ENCODE measurements at regions not wholly inside any gene's neighbourhood (a gene's known extent, or its start where the extent isn't known, plus 50 kb on each side); places are given as distances from the start of the nearest gene placed in this dataset.
"Not testable (repeated sequence)": the region's sequence is repeated elsewhere in the genome, so short reads cannot be mapped to it uniquely, and the experiment has no call there.

DNA sequence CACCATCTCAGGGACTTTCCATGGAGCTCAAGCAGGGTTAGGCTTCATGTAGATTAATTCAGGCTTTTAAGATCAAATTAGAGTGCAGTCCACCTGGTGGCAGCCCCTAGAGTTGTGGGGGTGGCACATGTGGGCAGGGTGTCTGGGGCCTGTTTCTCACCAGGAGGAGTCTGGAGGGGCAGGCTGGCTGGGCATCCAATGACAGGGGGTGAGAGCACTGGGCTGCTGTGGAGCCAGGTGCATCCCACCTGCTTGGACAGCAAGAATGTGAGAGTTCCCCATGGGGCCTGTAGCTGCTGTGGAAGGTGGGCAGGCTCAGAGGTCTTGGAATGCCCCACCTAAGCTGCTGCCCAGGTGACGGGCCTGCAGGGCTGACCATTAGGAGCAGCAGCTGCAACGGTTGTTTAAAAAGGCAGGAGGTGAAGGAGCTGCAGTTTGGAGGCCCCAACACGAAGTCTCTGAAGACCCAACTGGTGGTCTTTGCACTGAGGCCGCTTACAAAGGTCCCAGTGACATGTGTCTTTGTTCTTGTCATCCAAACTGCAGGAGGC lies 686.3 kb upstream of the HS6ST1 start:
- DNase-seq (ENCODE audit: low read depth, low spot score) = no peak

DNA sequence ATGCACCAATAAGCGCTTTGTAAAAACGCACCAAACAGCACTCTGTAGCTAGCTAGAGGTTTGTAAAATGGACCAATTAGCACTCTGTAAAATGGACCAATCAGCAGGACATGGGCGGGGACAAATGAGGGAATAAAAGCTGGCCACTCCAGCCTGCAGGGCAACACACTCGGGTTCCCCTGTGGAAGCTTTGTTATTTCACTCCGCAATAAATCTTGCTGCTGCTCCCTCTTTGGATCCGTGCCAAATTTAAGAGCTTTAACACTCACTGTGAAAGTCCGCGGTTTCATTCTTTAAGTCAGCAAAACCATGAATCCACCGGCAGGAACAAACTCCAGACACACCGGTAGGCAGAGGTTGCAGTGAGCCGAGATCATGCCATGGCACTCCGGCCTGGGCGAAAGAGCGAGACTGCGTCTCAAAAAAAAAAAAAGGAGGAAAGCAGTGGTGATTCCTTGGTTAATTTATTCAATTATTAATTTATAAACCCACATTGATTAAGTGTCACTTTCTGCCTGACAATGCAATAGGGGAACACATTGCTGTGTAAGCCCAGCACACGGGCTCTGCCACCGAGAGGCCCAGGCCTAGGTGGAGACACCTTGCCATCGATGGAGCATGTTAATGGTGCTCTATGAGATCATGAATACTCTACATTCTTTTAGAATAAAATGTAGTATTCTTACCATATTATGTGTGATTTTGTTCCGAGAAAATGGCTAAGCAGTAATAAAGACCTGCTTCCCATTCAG lies 687.6 kb upstream of the HS6ST1 start:
- DNase-seq (ENCODE audit: low read depth, low spot score) = peak; percentile 36

DNA sequence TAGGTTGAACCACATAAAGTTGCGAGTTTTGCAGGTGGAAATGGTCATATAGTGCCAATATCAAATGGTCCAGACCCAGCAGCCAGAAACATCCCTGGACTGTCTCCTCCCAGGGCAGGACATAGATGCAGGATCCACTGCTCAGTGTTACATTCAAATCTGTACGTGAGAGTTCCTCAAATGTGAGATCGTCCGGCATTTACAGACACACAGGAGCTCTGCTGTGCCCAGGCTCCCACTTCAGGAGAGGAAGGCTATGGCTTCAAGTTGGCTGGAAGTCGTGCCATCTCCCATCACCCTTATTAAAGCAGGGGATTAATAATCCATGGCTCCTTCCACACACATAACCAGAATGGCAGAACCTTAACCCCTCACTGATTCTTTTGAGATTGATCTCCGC lies 688.2 kb upstream of the HS6ST1 start:
- DNase-seq (ENCODE audit: low read depth, low spot score) = no peak

GRCh38 chr2:129008055-129008880 lies 689.6 kb upstream of the HS6ST1 start:
- DNase-seq (ENCODE audit: low read depth, low spot score) = peak; percentile 43

DNA sequence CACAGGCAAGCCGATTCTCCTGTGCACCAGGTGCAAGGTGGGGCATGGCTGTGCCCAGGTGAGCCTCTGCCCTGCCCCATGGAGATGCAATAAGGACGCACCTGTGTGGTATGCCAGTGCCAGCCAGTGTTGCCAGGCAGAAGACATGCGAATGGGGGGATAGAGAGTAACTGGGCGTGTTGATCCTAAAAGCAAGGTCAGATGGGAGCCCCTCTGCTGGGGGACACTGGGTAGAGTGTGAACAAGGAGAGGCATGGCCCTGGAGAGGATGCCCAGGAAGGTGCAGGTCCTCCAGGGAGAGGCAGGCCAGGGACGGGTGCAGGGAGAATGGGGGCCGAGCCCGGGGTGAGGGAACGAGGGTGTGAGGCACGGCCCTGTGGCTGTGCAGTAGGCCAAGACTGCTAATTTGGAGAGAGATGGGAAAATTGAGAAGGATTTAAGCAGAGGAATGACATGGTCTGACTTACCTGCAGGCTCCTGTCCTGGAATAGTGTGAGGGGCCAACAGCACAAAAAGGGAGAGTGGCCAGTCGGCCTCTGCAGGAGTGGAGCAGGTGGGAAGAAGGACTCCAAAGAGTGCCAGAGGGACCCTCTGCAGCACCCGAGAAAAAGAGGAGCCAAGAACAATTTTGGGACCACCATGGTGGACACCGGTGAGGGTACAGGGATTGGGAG lies 690.4 kb upstream of the HS6ST1 start:
- DNase-seq (ENCODE audit: low read depth, low spot score) = no peak

GRCh38 chr2:129009555-129010146 lies 691.0 kb upstream of the HS6ST1 start:
- no peak for DNase-seq (ENCODE audit: low read depth, low spot score)

- no peak for DNase-seq (ENCODE audit: low read depth, low spot score)
These were observed 691.6 kb upstream of the HS6ST1 start for GRCh38 chr2:129010262-129010661.

- no peak for DNase-seq (ENCODE audit: low read depth, low spot score)
These were observed 692.9 kb upstream of the HS6ST1 start for GRCh38 chr2:129011466-129012061.

DNA sequence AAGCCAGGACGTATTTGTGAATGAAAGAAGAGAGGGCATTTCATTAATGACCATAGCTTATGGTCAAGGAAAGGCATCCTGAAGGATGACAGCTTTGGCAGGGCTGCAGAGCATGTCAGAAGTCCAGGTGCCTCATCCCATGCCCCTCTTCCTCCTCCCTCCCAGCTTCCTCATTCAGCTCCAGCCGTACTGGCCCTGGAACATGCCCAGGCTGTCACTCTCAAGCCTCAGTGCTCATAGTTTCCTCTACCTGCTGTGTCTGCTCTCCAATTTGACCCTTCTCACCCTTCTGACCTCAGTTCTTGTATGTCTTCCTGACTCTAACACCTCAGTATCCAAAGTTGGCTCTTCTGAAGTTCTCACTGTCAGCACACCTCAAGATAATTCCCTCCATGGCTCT lies 695.8 kb upstream of the HS6ST1 start:
- no peak for DNase-seq (ENCODE audit: low read depth, low spot score)

- DNase-seq (ENCODE audit: low read depth, low spot score) = no peak
These were observed 697.0 kb upstream of the HS6ST1 start for GRCh38 chr2:129015397-129016285.

DNA sequence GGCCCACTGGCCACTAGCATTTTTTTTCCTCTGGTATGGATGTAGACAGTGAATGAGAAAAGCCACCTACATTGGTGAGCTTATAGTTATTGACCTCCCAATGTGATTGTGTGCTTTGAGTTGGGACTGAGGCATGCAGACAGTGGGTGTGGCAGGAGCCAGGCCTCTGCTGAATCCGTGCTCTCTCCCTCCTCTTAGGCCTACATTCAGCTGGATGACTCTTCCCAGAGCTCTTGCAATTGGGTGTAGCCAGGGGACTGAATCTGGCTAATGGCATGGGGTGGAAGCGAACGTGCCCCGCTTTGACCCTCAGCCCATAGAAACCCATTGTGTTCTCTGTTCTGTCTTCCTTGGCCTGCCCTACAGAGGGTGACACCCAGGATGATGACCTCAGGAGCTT lies 698.3 kb upstream of the HS6ST1 start:
- no peak for DNase-seq (ENCODE audit: low read depth, low spot score)

GRCh38 chr2:129024796-129025195 lies 706.1 kb upstream of the HS6ST1 start:
- no peak for DNase-seq (ENCODE audit: low read depth, low spot score)

- DNase-seq (ENCODE audit: low read depth, low spot score) = no peak
These were observed 717.3 kb upstream of the HS6ST1 start for GRCh38 chr2:129035992-129036391.

DNA sequence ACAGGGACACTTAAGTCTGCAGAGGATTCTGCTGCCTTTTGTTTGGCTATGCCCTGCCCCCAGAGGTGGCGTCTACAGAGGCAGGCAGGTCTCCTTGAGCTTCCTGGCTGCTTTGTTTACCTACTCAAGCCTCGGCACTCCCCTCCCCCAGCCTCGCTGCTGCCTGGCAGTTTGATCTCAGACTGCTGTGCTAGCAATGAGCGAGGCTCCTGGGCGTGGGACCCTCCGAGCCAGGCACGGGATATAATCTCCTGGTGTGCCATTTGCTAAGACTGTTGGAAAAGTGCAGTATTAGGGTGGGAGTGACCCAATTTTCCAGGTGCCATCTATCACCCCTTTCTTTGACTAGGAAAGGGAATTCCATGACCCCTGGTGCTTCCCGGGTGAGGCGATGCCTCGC lies 725.0 kb upstream of the HS6ST1 start:
- not testable (repeated sequence) for DNase-seq (ENCODE audit: low read depth, low spot score)

DNA sequence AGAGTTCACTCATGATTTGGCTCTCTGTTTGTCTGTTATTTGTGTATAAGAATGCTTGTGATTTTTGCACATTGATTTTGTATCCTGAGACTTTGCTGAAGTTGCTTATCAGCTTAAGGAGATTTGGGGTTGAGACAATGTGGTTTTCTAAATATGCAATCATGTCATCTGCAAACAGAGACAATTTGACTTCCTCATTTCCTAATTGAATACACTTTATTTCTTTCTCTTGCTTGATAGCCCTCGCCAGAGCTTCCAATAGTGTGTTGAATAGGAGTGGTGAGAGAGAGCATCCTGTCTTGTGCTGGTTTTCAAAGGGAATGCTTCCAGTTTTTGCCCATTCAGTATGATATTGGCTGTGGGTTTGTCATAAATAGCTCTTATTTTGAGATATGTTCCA lies 727.8 kb upstream of the HS6ST1 start:
- DNase-seq (ENCODE audit: low read depth, low spot score) = not testable (repeated sequence)

- no peak for DNase-seq (ENCODE audit: low read depth, low spot score)
These were observed 731.4 kb upstream of the HS6ST1 start for GRCh38 chr2:129050101-129050500.

GRCh38 chr2:129055242-129055641 lies 736.6 kb upstream of the HS6ST1 start:
- no peak for DNase-seq (ENCODE audit: low read depth, low spot score)

DNA sequence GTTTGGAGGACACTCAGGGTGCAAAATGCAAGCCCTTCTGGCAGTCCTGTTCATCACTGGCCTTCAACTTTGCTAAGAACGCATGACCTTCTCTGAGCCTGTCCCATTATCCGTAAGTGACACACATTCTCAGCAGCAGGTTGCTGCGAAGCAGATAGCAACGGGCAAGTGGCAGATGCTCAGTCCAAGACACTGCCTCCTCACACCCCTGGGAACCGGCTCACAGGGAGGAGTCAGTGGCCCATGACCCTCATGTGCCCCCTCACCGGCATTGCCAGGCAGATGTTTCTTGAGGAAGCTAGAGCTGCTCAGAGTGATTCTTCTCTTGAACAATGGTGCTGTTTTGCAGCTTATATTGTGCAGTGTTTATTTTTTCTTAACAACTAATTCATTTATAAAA lies 737.2 kb upstream of the HS6ST1 start:
- DNase-seq (ENCODE audit: low read depth, low spot score) = no peak

DNA sequence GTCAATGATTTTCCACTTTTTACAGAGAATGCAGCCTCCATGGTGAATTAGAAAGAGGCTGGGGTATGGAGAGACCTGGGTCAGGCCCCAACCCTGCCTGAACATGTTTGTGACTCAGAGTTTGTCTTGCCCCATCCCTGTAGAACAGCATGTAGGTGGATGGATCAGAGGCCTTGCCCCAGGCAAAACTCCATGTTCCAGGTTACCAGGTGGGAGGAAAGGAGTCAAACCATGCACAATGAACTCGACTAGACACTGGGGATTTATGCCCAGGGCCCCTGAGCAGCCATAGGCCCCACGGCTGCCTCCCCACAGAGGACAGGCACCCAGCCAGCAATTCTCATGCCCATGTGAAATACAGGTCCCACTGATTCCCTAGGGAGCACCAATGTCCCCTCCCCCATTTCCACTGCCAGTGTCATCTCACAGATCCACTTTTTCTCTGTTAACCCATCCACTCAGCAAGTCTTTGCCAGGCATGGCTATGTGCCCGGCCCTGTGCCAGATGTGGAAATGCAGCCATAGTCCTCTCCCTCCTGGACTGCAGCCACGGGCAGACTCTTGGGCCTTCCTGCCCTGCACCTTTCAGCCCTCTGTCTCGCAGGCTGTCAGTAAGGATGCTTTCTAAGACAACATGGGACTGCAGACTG lies 737.8 kb upstream of the HS6ST1 start:
- DNase-seq (ENCODE audit: low read depth, low spot score) = no peak

- DNase-seq (ENCODE audit: low read depth, low spot score) = no peak
These were observed 738.3 kb upstream of the HS6ST1 start for GRCh38 chr2:129056959-129057317.

Measured in astrocyte of the hippocampus (primary cell).